HL-60 (cell line): ENCODE measurements at regions not wholly inside any gene's neighbourhood (a gene's known extent, or its start where the extent isn't known, plus 50 kb on each side); places are given as distances from the start of the nearest gene placed in this dataset.

Source experiments
- CTCF ChIP-seq: IDR thresholded peaks from one replicate; pipeline ENCODE4 v1.5.1; 2011; ENCODE audit warnings: low read length, control low read depth, inconsistent platforms; ENCODE audit not compliant: insufficient read depth
- GABPA ChIP-seq: IDR thresholded peaks from 2 replicates; pipeline ENCODE4 v1.6.1; 2012; ENCODE audit warnings: low read depth
- POLR2AphosphoS5 ChIP-seq: IDR thresholded peaks from 2 replicates; pipeline ENCODE4 v1.6.1; 2012; ENCODE audit warnings: low read depth
- REST ChIP-seq: IDR thresholded peaks from 2 replicates; pipeline ENCODE4 v1.6.1; 2012; ENCODE audit warnings: low read depth; ENCODE audit not compliant: insufficient replicate concordance
- SPI1 ChIP-seq: IDR thresholded peaks from 2 replicates; pipeline ENCODE4 v1.6.1; 2012; ENCODE audit warnings: low read depth, mild to moderate bottlenecking, borderline replicate concordance

- TF ChIP-seq CTCF (no peak), POLR2AphosphoS5 (no peak), GABPA (no peak), SPI1 (no peak), REST (no peak)
Observed at GRCh38 chr21:22211943-22212342, 1213.7 kb downstream of the NCAM2 start.
